ENCODE measurements at regions not wholly inside any gene's neighbourhood (a gene's known extent, or its start where the extent isn't known, plus 50 kb on each side); places are given as distances from the start of the nearest gene placed in this dataset.

DNA sequence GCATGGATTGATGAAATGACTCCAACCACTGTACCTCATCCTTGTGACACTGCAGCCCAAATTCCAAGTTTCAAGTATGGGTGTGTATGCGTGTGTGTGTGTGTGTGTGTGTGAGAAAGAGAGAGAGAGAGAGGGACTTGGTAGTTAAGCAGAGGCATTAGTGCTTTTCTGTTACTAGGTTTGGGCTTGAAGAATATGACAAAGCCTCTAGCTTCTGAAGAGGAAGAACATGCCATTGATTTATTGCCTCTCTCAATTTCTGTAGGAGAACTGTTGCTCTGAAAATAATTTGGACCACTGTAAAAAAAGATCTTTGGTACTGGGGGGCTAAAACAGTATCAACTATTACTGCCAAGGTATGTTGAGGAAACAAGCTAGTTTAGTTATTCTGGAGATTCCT lies 139.2 kb downstream of the AQP9 start:
- Histone ChIP-seq H3K27ac (ENCODE audit: low read depth, low read length) (no peak overlapping the region), H3K27me3 (ENCODE audit: control insufficient read depth, insufficient read depth, low read length) (no peaks in the 10 kb centered on the region), H3K36me3 (ENCODE audit: control insufficient read depth, insufficient read depth, low read length) (no peaks in the 10 kb centered on the region), H3K4me1 (ENCODE audit: control insufficient read depth, insufficient read depth, low read length) (no peaks in the 10 kb centered on the region), H3K4me3 (ENCODE audit: low read length) (no peak overlapping the region), H3K9ac (ENCODE audit: low read length) (no peak overlapping the region)

GRCh38 chr15:58279106-58279505 lies 140.9 kb downstream of the AQP9 start:
- Histone ChIP-seq H3K4me3 (ENCODE audit: low read length) (no peak overlapping the region), H3K4me1 (ENCODE audit: control insufficient read depth, insufficient read depth, low read length) (no peaks in the 10 kb centered on the region), H3K27ac (ENCODE audit: low read depth, low read length) (no peak overlapping the region), H3K36me3 (ENCODE audit: control insufficient read depth, insufficient read depth, low read length) (no peaks in the 10 kb centered on the region), H3K27me3 (ENCODE audit: control insufficient read depth, insufficient read depth, low read length) (no peaks in the 10 kb centered on the region), H3K9ac (ENCODE audit: low read length) (no peak overlapping the region)

GRCh38 chr15:58279654-58280053 lies 141.5 kb downstream of the AQP9 start:
- H3K27me3 ChIP-seq (ENCODE audit: control insufficient read depth, insufficient read depth, low read length), result no peaks in the 10 kb centered on the region
- no peaks in the 10 kb centered on the region for H3K4me1 ChIP-seq (ENCODE audit: control insufficient read depth, insufficient read depth, low read length)
- H3K4me3 ChIP-seq (ENCODE audit: low read length), result no peak overlapping the region
- H3K27ac ChIP-seq (ENCODE audit: low read depth, low read length), result no peak overlapping the region
- H3K36me3 ChIP-seq (ENCODE audit: control insufficient read depth, insufficient read depth, low read length), result no peaks in the 10 kb centered on the region
- H3K9ac ChIP-seq (ENCODE audit: low read length), result no peak overlapping the region

GRCh38 chr15:58282060-58282708 lies 144.0 kb downstream of the AQP9 start:
- Histone ChIP-seq H3K36me3 (ENCODE audit: control insufficient read depth, insufficient read depth, low read length) (no peaks in the 10 kb centered on the region), H3K4me1 (ENCODE audit: control insufficient read depth, insufficient read depth, low read length) (no peaks in the 10 kb centered on the region), H3K27ac (ENCODE audit: low read depth, low read length) (no peak overlapping the region), H3K4me3 (ENCODE audit: low read length) (no peak overlapping the region), H3K9ac (ENCODE audit: low read length) (no peak overlapping the region), H3K27me3 (ENCODE audit: control insufficient read depth, insufficient read depth, low read length) (no peaks in the 10 kb centered on the region)

GRCh38 chr15:58283302-58283701 lies 145.1 kb downstream of the AQP9 start:
- no peak overlapping the region for H3K27ac ChIP-seq (ENCODE audit: low read depth, low read length)
- no peak overlapping the region for H3K4me3 ChIP-seq (ENCODE audit: low read length)

DNA sequence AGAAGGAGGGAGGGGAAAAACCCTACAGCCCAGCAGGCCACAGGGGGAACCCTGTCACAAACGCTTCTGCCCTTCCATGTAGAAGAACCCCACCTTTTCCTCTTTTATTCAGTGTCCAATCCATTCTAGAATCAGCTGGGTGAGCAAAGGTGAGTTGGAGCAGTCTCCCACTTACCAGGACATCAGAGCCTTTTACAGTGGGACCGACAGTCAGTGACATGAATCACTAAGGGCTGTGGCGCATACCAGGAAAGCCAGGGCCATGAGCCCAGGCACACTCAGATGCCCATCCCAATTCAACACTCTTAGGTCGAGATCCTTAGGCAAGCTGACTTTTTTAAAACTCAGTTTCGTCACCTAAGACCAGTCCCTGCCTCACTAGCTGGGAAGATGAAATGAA lies 146.1 kb downstream of the AQP9 start:
- H3K4me3 ChIP-seq (ENCODE audit: low read length), result no peak overlapping the region
- H3K4me1 ChIP-seq (ENCODE audit: control insufficient read depth, insufficient read depth, low read length), result no peaks in the 10 kb centered on the region
- H3K27me3 ChIP-seq (ENCODE audit: control insufficient read depth, insufficient read depth, low read length), result no peaks in the 10 kb centered on the region
- H3K27ac ChIP-seq (ENCODE audit: low read depth, low read length), result no peak overlapping the region
- no peak overlapping the region for H3K9ac ChIP-seq (ENCODE audit: low read length)
- no peaks in the 10 kb centered on the region for H3K36me3 ChIP-seq (ENCODE audit: control insufficient read depth, insufficient read depth, low read length)

More at GRCh38 chr15:58283302-58283701, 145.1 kb downstream of the AQP9 start:
- Histone ChIP-seq H3K4me1 (ENCODE audit: control insufficient read depth, insufficient read depth, low read length) (no peaks in the 10 kb centered on the region), H3K36me3 (ENCODE audit: control insufficient read depth, insufficient read depth, low read length) (no peaks in the 10 kb centered on the region), H3K27me3 (ENCODE audit: control insufficient read depth, insufficient read depth, low read length) (no peaks in the 10 kb centered on the region), H3K9ac (ENCODE audit: low read length) (no peak overlapping the region)

DNA sequence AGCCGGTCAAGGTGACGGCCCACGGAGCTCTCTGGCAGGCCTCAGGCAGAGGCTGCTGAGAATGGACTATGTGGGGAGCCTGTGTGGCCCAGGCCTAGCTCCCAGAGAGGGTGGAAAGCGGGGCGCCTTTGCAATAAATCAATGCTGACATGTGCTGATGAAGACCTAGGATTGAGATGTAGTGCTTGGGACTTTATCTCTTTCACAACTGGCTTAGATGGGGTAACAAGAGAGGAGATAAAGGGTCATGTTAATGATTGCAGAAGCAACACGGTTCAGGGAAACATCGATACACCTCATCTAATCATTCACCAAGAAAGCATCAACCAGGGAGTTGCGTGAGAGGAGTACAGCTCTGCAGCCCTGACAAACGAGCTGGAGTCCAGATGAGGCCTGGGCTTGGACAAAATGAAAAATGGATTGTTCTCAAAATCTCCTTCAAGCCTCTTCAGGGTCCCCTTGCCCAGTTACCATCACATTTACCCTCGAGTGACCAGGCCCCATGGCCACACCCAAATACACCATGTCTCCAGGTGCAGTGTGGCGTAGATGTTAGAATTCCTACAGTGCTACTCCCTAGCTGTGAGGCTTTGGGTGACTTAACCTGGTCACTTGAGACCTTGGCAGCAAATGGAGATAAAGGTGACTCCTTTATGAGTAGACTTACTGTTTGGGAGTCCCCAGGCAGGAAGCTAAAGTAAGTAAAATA lies 146.4 kb upstream of the LIPC start:
- no peaks in the 10 kb centered on the region for H3K4me1 ChIP-seq (ENCODE audit: control insufficient read depth, insufficient read depth, low read length)
- H3K4me3 ChIP-seq (ENCODE audit: low read length), result no peak overlapping the region
- H3K36me3 ChIP-seq (ENCODE audit: control insufficient read depth, insufficient read depth, low read length), result no peaks in the 10 kb centered on the region
- no peak overlapping the region for H3K9ac ChIP-seq (ENCODE audit: low read length)
- H3K27me3 ChIP-seq (ENCODE audit: control insufficient read depth, insufficient read depth, low read length), result no peaks in the 10 kb centered on the region
- H3K27ac ChIP-seq (ENCODE audit: low read depth, low read length), result no peak overlapping the region

- no peak overlapping the region for H3K9ac ChIP-seq (ENCODE audit: low read length)
- H3K4me3 ChIP-seq (ENCODE audit: low read length), result no peak overlapping the region
- no peaks in the 10 kb centered on the region for H3K4me1 ChIP-seq (ENCODE audit: control insufficient read depth, insufficient read depth, low read length)
- H3K27ac ChIP-seq (ENCODE audit: low read depth, low read length), result no peak overlapping the region
- H3K27me3 ChIP-seq (ENCODE audit: control insufficient read depth, insufficient read depth, low read length), result no peaks in the 10 kb centered on the region
- H3K36me3 ChIP-seq (ENCODE audit: control insufficient read depth, insufficient read depth, low read length), result no peaks in the 10 kb centered on the region
Observed at GRCh38 chr15:58285921-58286278, 145.9 kb upstream of the LIPC start.

- H3K27ac ChIP-seq (ENCODE audit: low read depth, low read length), result no peak overlapping the region
- H3K27me3 ChIP-seq (ENCODE audit: control insufficient read depth, insufficient read depth, low read length), result no peaks in the 10 kb centered on the region
- H3K36me3 ChIP-seq (ENCODE audit: control insufficient read depth, insufficient read depth, low read length), result no peaks in the 10 kb centered on the region
- no peaks in the 10 kb centered on the region for H3K4me1 ChIP-seq (ENCODE audit: control insufficient read depth, insufficient read depth, low read length)
- no peak overlapping the region for H3K9ac ChIP-seq (ENCODE audit: low read length)
- H3K4me3 ChIP-seq (ENCODE audit: low read length), result no peak overlapping the region
Observed at GRCh38 chr15:58286523-58286922, 145.3 kb upstream of the LIPC start.

- Histone ChIP-seq H3K36me3 (ENCODE audit: control insufficient read depth, insufficient read depth, low read length) (no peaks in the 10 kb centered on the region), H3K27ac (ENCODE audit: low read depth, low read length) (no peak overlapping the region), H3K4me3 (ENCODE audit: low read length) (no peak overlapping the region), H3K9ac (ENCODE audit: low read length) (no peak overlapping the region), H3K27me3 (ENCODE audit: control insufficient read depth, insufficient read depth, low read length) (no peaks in the 10 kb centered on the region), H3K4me1 (ENCODE audit: control insufficient read depth, insufficient read depth, low read length) (no peaks in the 10 kb centered on the region)
Observed at GRCh38 chr15:58287891-58288290, 143.9 kb upstream of the LIPC start.

- Histone ChIP-seq H3K9ac (ENCODE audit: low read length) (no peak overlapping the region), H3K4me1 (ENCODE audit: control insufficient read depth, insufficient read depth, low read length) (no peaks in the 10 kb centered on the region)
Observed at GRCh38 chr15:58288592-58288991, 143.2 kb upstream of the LIPC start.

GRCh38 chr15:58291848-58292247 lies 139.9 kb upstream of the LIPC start:
- Histone ChIP-seq H3K27ac (ENCODE audit: low read depth, low read length) (no peak overlapping the region), H3K4me3 (ENCODE audit: low read length) (no peak overlapping the region), H3K9ac (ENCODE audit: low read length) (no peak overlapping the region), H3K36me3 (ENCODE audit: control insufficient read depth, insufficient read depth, low read length) (no peaks in the 10 kb centered on the region), H3K4me1 (ENCODE audit: control insufficient read depth, insufficient read depth, low read length) (no peaks in the 10 kb centered on the region), H3K27me3 (ENCODE audit: control insufficient read depth, insufficient read depth, low read length) (no peaks in the 10 kb centered on the region)

More at GRCh38 chr15:58288592-58288991, 143.2 kb upstream of the LIPC start:
- H3K27me3 ChIP-seq (ENCODE audit: control insufficient read depth, insufficient read depth, low read length), result no peaks in the 10 kb centered on the region
- no peak overlapping the region for H3K4me3 ChIP-seq (ENCODE audit: low read length)
- H3K36me3 ChIP-seq (ENCODE audit: control insufficient read depth, insufficient read depth, low read length), result no peaks in the 10 kb centered on the region
- no peak overlapping the region for H3K27ac ChIP-seq (ENCODE audit: low read depth, low read length)

DNA sequence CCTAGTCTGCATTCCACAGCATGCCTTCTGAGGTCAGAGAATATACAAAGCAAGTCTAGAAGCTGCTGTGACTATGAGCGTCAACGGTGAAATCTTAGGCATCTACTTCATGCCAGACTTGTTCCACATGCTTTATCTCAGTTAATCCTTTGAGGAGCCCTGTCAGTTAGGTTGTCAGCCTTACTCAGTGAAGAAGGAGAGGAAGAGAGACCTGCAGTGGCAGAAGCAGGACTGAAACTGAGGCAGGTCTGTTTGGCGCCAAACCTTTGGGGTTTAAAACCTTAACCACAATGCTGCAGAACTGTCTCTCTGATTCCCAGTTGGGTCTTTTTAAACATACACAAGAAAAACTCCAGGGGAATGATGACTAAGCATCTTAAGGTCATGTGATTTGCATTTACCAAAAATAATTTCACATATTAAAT lies 139.0 kb upstream of the LIPC start:
- Histone ChIP-seq H3K4me1 (ENCODE audit: control insufficient read depth, insufficient read depth, low read length) (no peaks in the 10 kb centered on the region), H3K9ac (ENCODE audit: low read length) (no peak overlapping the region), H3K27ac (ENCODE audit: low read depth, low read length) (no peak overlapping the region), H3K36me3 (ENCODE audit: control insufficient read depth, insufficient read depth, low read length) (no peaks in the 10 kb centered on the region), H3K27me3 (ENCODE audit: control insufficient read depth, insufficient read depth, low read length) (no peaks in the 10 kb centered on the region), H3K4me3 (ENCODE audit: low read length) (no peak overlapping the region)

All from rectal smooth muscle tissue (tissue), 1 donor.